ENCODE measurements at regions not wholly inside any gene's neighbourhood (a gene's known extent, or its start where the extent isn't known, plus 50 kb on each side); places are given as distances from the start of the nearest gene placed in this dataset.

DNA sequence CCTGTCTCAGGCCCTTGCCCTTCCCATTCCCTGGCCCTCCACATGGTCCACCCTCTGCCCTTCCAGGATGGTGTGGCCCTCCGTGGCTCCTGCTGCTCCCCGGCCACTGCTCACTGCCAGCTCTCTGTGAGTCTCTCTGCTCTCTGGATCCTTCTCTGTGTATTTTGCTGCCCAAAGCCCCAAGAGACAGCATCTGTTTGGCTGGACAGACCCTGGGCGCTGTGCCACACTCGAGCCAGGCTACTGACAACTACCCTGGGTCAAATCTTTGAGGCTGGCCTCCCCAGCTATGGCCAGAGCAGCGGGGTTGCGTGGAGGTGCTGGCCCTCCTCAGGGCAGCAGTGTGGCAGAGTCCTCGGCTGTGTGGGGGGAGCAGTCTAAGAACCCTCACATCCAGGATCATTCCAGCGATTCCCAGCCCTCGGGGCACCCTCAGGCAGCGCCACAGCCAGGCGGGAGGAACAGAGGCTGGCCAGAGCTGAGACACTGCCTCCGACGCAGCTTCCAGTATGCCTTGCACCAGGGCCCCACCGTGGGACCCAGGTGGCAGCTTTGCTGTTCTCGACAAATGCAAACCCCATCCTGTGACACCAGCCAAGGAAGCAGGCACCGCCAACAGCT, 139.4 kb upstream of the GLI2 start:
- DNase-seq: no peak

DNA sequence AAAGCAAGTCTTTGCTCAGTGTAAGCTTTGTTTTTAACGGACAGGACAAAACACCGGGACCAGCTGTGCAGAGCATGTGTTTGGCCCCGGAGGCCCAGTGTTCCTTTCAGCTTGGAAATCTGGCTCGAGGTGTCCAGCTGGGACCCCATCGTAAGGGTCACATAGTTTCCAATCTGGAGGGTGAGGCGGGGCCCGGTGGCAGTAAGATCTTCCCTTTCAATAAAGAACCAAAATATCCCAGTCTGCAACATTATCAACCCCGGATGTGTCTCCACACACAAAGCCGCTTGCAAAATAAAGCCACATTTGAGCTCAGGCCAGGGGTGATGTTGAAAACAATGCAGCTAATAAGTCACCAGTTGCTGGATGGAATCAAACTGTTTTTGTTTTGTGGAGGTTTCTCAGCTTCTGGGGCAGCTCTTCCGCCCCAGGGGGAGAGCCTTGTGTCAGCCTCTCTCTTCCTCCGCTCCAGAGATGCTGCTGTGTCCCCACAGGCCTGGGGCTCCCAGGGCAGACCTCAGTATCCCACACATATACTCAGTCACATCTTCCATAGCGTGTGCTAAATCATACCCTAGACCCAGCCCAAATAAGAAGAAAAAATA, 138.6 kb upstream of the GLI2 start:
- DNase-seq: no peak

DNA sequence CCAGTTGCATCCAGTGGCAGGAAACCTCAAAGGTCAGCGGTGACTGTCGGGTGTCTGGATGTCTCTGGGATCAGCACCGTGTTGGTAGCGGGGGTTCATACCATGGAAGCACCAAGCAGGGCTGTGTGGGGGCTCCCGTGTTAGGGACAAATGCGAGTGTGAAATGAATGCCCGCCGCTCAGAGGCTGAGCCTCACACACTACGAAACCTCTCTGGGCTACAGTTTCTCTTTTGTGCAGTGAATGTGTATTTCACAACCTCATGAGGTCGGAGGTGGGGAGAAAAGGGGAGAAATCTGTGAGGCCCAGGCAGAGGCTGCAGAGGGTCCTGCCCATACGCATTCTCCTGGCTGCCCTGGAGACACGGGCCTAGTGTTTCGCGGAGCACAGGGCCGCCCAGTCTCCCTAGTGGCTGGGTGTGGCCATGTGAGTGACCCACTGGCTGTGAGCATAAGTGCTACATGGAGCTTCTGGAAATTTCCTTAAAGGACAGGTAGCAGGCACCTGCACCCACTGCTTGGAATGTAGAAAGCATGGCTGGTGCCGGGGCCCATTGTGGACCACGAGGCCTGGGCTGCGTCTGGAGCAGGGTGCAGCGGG, 138.0 kb upstream of the GLI2 start:
- no peak for DNase-seq

DNA sequence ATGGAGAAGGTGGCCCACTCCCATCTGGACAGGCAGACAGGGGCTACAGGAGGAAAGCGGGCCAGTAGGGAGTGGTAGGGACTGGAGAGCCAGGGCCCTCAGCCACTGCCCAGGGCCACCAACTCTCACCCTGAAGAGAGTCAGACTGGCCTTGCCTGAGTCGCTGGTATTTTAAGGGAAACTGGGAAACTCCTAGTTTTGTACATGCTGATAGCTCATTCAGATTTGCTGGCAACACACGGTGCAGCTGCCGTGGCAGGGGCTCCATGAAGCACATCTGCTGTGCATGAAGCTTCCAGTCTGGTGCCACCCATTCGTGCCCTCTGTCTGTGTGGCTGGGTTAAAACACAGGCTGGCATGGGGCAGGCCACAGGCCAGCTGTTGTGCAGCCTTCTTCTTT, 137.3 kb upstream of the GLI2 start:
- no peak for DNase-seq

DNA sequence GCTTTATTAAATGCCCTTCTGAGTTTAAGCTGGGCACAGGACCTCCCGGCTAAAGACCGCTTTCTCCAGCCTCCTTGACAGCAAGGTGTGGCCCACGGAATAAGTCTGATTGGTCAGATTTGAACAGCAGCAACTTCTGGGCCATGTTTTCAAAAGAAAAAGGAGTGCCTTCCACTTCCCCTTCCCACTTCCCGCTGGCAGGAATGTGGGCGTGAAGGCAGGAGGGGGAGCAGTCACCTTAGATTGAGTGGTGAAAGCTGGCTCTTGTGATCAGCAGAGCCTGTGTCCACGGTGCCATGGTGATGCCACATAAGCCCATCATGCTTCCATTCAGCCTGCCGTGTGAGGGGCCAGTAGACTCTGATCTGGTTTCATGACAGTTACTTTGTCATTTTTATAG, 136.6 kb upstream of the GLI2 start:
- no peak for DNase-seq

DNA sequence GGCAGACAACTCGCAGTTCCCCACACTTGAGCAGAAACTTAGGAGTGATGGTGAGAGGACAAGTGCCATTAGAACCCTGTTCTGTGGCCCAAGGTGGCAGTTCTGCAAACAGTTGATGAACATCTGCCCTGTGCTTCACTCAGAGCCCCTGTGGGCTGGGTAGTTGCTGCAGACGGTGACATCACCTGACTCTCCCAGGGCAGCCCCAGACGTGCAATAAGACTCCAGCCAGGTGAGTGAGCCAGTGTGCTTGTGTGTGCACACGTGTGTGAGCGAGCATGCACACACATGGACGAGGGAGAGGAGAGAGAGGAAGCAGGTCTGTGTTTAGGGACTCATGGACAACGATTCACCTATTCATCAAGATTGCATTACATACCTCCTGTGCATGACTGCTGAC, 136.0 kb upstream of the GLI2 start:
- no peak for DNase-seq

DNA sequence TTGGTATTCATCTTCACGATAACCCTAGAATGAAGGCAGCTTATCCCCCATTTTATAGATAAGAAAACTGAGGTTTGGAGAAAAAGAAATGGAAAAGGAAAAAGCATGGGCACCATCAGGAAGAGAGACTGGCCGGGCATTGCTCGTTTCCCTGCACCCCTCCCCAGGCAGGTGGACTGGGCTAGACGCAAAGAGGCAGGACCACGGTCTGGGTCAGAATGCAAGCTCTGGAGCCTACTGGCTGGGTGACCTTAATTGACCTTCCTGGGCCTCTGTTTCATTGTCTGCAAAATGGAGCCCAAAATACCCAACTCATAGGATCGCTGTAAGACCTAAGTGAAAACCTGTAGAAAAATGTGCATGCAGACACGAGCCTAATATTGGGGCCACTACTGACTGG, 135.3 kb upstream of the GLI2 start:
- DNase-seq: no peak

DNA sequence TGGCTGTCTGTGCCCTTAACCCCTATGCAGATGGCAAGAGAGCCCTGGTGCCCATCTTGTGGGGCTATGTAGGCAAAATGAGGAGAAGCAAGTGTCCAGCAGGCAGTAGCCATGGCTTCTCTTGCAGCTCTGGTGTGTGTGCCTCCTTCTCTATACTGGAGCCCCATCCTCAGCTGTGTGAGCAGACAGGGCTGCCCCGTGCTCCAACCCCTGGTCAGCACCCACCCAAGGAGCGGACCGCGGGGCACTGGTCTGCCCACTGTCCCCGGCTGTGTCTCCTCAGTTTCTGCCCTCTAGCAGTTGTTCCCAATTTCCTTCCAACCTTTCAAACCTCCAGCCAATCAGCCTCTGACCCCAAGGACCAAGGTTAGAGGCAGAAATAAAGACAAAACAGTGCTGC, 134.9 kb upstream of the GLI2 start:
- no peak for DNase-seq

DNA sequence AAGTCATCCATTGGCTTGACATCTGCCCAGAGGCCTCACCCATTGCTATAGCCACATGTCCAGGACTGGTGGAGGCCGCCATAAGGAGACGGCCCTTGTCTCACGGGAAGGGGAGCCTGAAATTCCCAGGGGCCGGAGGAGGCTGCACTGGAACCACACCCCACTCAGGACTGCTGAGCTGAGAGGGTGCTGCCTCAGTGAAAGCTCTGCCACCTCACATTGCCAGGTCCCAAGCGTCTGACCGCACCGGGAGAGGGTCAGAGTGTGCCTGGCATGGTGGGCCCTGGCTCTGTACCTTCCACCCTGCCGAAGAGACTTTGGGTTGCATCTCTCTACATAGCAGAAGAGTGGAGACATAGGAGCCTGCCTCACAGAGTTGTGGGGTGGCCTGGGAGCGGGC, 134.1 kb upstream of the GLI2 start:
- no peak for DNase-seq

DNA sequence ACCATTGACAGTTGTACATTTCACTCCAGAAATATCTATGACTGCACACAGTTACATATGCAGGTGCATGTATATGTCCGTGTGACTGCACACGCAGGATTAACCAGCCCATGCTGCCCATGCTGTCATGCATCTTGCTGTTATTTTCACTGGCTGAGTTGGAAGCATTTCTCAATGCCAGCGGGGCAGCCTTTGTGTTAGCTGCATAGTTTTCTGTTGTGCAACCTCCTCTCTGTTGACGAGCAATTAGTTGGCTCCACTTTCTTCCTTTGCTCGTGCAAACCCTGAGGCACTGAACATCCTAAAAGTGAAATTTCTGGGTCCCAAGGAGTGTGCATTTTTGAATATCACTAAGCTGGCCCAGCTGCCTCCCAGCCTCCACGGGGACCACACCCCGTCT, 133.4 kb upstream of the GLI2 start:
- no peak for DNase-seq

DNA sequence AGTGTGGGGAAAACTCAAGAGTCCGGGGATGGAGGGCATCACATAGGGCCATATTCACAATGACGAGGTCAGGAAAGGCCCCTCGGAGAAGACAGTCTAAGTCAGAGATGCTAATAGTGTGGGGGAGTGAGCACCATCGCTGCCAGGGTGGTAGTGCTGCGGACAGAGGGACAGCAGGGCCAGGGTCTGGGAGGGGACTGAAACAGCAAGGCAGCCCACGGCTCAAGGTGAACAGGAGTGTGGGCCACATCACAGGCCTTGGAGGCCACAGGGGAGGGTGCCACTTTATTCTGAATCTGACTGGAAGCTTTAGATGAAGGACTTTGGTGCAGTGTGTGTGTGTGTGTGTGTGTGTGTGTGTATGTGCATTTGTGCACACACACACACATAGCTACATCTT, 130.9 kb upstream of the GLI2 start:
- no peak for DNase-seq

DNA sequence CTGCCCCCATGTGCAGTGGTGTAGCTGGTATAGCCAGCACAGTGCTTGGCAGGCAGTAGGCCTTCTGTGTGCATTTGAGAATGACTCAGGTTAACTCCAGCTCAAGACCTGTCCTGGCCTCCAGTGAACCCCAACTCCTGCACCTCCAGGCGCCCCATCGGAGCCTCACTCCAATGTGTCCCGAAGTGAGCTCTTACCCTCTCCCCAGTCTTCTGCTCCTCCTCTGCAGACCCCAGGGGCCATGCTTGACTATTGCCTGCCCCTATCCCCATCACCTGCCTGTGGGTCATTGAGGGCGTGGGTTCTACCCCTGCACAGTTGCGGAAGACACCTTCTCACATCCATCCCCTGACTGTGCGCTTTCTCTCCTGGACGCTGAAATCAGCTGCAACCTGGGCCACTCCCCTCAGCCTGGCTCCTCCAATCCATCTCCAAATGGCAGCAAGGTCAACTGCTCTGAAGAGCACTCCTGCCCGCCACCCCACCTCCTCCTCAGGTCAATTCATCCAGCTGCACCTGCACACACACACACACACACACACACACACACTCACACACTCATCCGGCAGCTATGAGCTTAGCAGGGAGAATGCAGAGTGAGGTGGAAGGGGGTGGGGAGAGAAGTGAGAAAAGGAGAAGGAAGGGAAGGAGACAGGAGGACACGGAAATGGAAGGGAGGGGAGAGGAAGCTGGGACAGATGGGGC, 130.3 kb upstream of the GLI2 start:
- DNase-seq: no peak

DNA sequence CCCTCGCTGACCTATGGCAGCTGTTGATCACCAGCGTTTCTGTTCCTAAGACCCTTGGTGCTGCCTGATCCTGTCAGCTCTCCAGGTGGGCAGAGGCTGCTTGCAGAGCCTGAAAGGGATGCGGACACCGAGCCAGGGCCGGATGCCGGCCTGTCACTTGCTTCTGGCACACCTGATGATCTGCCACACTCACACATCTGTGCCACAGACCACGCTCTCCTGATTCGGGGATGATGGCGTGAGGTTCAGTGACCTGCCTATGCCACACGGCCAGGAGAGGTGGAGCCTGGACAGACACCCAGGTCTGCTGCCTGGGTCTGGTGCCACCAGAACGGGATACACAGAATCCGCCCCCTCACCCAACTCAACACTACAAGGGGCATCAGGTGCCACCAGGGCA, 129.4 kb upstream of the GLI2 start:
- no peak for DNase-seq

DNA sequence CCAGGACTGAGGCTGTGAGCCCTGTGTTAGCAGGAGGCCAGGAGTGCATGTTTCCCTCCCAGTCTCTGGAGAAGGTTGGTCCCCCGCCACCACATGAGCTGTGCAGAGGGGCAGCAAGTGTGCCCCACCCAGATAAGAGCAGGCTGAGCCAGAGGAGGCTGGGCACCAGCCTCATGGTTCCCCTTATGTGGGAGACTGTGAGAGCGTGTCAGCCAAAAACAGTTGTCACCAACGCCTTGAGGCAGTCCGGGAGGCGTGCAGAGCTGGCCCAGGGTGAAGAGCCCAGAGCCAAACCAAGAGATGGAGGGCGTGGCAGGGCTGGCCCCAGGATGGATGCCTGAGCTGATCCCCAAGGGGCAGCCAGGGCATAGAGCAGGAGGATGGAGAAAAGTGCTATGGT, 128.7 kb upstream of the GLI2 start:
- no peak for DNase-seq

DNA sequence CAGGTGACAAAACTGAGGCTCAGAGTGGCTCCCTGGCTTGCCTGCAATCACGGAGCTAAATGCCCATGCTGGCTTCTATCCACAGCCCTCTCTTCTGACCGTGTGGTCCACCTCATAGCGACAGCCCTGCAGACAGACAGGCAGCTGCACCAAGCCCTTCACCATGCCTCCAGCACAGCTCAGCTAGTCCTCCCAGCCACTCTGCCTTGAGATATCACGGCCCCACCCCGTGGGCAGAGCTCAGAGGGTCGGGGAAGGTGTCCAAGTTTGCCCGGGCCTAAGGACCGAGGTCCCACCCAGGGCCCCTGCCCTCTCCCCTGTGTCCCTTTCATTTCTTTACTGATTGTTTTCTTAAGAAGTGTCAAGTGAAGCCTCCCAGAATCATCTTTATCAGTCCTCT, 128.2 kb upstream of the GLI2 start:
- no peak for DNase-seq

DNA sequence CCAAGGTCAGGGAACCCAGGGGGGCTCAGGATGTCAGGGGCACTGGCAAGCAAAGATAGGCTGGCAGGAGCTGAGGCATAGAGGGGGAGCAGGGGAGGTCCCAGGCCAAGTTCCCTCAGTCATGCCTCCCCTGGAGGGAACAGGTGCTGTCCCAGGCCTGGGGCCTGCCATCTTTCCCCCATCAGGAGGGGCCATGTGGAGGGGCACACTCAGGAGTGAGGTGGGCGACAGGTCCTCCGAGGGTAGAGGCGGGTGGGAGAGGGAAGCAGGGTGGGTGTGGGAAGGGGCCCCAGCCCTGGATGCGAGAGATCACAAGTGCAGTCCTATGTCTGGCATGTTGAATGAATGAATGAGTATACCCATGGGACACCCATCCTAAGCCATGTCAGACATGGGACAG, 127.7 kb upstream of the GLI2 start:
- DNase-seq: no peak

DNA sequence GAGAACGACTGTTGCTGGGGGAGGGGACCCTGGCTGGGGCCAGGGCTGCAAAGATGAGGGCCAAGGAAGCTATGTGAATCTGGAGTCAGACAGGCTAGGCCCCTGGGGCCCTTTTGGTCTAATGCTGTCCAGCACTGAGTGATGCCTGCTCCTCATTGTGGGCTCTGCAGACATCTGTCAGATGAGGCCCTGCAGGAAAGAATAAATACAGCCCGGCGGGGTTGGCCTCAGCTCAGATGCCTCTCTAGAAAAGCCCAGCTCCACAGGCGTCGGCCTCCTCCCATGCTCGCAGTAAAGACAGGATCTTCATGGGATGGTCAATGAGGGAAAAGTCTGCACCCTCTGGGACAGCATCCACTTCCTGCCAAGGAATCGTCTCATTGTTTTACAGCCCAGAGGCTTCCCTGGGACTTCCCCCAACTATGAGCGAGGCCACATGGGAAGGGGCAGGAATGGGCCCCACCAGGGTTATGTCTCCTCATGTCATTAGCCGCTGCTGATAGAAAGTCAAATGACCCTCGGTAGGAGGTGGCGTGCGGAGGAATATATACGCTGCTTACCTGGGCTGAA, 125.8 kb upstream of the GLI2 start:
- no peak for DNase-seq

DNA sequence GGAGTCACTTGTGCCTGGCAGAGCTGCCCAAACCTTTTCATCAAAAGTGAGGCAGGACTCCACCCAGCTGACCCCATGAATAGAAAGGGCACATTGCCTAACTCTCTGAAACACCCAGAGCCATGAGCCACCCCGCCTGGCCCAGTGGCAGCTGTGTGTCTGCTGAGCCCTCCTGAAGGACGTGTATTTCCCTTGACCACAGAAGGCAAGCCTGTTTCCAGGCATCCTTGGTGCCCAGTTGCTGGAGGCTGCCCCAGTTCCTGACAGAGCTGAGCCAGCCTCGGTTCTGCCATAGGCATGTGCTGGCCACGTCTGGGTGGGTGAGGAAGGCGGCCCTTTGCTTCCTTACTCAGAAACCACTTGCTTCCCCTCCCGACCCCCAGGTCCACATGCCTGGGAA, 124.7 kb upstream of the GLI2 start:
- no peak for DNase-seq

DNA sequence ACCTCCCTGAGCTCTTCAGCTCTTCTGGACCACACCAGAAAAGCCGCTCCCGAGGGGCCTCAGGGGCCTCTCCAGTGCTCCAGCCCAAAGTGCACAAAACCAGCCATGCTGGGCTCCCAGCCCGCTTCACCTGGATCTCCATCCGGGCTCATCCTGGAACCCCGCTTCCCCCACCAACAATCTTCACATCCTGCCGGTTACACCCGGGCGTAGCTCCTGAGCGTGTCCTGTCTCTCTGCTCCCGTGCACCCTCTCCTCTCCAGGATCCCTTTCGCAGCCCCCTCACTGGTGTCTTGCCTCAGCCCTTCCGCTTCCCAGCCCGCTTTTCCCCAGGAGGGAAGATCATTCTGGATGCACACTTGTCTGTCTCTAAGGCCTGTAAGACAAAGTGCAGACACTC, 123.7 kb upstream of the GLI2 start:
- DNase-seq: no peak

DNA sequence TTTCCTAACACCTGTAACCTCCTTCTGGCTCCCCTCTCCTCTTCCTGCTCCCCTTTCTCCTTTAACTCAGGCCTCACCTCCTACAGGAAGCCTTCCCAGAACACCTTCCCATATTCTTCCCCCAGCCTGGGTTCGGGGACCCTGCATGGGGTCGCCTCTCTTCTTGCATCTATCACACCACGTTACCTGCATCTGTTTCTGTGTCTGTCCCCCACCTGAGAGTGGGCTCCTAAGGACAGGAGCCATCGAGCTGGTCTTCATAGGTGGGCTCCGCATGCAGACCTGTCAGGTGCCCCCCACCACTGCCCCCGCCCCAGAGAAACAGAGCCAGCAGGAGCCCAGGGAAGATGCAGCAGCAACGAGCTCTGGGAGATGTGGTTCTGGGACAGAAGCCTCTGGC, 123.2 kb upstream of the GLI2 start:
- no peak for DNase-seq

DNA sequence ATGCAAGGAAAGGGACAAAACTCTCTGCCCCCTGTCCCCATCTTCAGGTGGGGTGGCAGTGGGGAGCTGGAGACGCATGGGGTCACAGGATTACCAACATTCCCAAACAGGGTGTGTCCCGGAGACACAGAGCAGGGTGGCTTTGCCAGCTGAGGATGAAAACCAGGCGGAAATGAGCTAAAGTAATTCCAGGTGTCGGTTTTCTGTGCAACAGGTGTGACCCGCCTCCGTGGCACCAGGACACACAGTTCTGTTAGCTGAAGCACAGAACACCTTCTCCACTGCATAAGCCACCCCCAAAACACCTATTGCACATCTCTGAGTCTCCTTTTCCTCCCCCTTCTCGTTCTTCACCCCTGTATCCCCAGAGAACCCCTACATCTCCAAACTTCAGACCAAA, 122.7 kb upstream of the GLI2 start:
- no peak for DNase-seq

DNA sequence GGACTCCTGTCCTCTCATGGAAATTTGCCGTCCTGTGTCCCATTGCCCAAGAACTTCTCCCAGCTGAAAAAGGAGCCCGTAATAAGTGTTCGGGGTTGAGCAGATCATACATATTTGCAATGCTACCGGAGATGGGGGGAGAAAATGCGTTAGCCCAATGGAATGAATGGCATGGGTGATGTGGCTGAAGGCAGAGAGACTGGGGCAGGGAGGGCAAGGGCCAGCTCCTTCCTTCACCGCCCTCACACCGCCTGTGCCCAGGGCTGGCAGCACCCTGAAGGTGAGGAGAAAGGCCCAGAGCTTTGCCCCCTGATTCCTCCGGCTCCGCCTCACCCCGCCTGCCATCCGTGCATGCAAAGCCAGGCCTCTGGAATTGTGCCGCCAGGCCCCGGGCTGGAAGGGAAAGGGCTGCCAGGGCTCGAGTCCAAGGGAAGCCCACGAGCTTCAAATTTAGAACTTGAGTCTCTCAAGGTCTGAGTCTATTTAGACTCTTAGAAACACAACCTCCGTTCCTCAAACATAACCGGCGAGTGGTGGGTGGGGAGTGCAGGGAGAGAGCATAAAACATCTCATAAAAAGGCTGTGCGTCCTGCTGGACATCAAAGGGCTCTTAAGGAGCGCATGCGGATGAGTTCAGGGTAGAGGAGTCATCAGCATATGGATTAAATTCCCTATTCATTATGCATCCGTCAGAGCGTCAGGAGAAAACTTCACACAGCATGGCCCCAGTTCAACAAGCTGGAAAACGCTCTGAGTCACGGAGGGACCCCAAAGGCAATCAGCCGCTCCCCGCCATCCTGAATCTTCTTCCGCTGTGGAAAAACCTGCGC, 121.7 kb upstream of the GLI2 start:
- no peak for DNase-seq

DNA sequence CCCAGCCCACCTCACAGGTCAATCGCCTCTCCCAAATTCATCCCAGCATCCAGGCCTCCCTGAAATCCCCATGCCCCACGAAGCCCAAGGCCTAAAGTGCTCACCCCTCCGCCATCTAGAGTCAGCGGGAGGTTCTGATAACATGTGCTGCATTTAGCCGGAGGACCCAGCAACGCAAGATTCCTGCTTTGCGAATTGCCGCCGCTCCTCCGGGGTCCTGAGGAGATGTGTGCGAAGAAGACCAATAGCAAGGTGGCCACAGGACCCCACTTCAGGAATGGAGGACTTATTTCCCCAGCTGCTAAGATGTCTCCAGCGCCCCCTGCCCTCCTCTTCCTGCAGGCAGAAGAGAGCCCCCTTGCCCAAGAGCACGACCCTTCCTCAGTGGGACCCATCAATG, 120.8 kb upstream of the GLI2 start:
- no peak for DNase-seq
